ENCODE measurements at regions not wholly inside any gene's neighbourhood (a gene's known extent, or its start where the extent isn't known, plus 50 kb on each side); places are given as distances from the start of the nearest gene placed in this dataset.

DNA sequence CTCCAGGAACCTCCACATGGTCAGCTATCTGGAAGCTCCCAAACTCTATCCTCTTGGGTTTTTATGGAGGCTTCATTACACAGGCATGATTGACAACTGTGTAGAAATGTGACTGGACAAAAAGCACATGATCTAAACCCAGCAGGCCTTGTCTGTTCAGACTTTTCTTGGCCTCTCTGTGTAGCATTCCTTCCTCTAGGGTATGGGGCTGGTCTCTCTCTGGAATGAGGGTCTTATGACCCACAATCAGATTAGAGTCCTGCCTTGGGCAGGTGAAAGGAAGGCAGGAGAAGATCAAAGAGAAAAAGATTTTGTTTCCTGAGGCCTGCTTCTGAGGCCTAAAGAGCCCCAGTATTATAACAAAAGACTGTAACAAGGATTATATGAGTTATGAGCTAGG, 162.7 kb downstream of the SP3 start:
- CTCF ChIA-PET, result no interaction called here
- POLR2A ChIA-PET, result no interaction called here
- DNase-seq (ENCODE audit: low read depth, low spot score), result no peak
- TF ChIP-seq, protein P1, sequence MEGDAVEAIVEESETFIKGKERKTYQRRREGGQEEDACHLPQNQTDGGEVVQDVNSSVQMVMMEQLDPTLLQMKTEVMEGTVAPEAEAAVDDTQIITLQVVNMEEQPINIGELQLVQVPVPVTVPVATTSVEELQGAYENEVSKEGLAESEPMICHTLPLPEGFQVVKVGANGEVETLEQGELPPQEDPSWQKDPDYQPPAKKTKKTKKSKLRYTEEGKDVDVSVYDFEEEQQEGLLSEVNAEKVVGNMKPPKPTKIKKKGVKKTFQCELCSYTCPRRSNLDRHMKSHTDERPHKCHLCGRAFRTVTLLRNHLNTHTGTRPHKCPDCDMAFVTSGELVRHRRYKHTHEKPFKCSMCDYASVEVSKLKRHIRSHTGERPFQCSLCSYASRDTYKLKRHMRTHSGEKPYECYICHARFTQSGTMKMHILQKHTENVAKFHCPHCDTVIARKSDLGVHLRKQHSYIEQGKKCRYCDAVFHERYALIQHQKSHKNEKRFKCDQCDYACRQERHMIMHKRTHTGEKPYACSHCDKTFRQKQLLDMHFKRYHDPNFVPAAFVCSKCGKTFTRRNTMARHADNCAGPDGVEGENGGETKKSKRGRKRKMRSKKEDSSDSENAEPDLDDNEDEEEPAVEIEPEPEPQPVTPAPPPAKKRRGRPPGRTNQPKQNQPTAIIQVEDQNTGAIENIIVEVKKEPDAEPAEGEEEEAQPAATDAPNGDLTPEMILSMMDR (IDR thresholded peaks at IDR 0.05; ENCODE audit: insufficient read depth, low read length, missing control alignments), result no peak
- no peak overlapping the region for H3K4me3 ChIP-seq (ENCODE audit: low read depth, low read length)

DNA sequence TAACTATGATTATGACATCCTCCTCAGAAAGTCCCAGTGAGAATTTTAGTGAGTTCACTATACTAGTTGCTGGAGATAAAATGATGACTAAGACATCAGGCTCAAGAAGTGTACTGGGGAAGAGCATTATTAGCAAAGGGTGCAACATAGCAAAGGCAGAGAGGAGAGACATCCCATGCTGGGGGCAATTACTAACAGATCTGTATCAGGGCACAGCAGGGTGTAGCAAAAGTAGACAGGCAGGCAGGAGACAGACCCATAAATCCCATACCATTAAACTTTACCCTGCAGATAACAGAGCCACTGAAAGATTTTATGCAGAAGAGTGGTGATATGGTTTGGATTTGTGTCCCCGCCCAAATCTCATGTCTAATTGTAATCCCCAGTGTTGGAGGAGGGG, 161.7 kb downstream of the SP3 start:
- DNase-seq (ENCODE audit: low read depth, low spot score), result no peak
- TF ChIP-seq, protein P1 (IDR thresholded peaks at IDR 0.05; ENCODE audit: insufficient read depth, low read length, missing control alignments), result no peak
- CTCF ChIA-PET, result no interaction called here
- no peak overlapping the region for H3K4me3 ChIP-seq (ENCODE audit: low read depth, low read length)
- POLR2A ChIA-PET, result no interaction called here

DNA sequence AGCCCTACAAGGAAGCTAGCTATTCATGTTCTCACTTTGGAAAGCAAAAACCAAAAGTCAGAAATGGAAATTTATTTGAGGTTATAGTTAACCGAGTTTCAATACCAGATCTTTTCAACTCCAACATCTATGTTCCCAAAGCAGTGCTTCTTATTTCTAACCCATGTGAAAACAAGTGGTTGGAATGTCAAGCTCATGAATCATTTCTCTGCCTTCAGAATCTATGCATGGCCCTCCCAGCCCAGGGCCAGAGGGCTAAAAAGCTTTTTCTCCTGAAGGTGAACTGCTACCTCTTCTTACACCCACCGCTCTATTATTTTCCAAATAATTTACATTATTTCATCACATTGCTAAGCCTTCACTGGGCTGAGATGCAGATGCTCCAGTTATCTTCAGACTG, 158.4 kb downstream of the SP3 start:
- TF ChIP-seq, protein P1 (IDR thresholded peaks at IDR 0.05; ENCODE audit: insufficient read depth, low read length, missing control alignments), result no peak
- DNase-seq (ENCODE audit: low read depth, low spot score), result no peak
- POLR2A ChIA-PET, result no interaction called here
- CTCF ChIA-PET, result interaction anchor here (0.5 kb wide), 1 partner anchor 264 kb away, joined by 3 read pairs; no protein-coding TSS in a partner anchor
- H3K4me3 ChIP-seq (ENCODE audit: low read depth, low read length), result no peak overlapping the region

DNA sequence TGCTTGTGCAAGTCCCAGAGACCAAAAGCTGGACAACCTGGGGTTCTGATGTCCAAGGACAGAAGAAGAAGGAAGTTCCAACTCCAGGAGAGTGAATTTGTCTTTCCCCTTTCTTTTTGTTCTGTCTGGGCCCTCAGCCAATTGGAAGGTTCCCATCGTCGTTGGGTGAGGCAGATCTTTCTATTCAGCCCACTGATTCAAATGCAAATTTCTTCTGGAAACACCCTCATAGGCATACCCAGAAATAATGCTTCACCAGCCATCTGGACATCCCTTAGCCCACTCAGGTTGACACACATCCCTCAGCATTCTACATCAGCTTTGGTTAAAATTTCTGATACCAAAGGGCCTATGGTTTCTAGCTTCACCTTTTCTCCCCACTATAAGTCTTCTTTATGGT, 156.5 kb downstream of the SP3 start:
- TF ChIP-seq, protein P1 (IDR thresholded peaks at IDR 0.05; ENCODE audit: insufficient read depth, low read length, missing control alignments), result no peak
- ChIA-PET POLR2A (no interaction called here), CTCF (no interaction called here)
- no peak for DNase-seq (ENCODE audit: low read depth, low spot score)
- no peak overlapping the region for H3K4me3 ChIP-seq (ENCODE audit: low read depth, low read length)

DNA sequence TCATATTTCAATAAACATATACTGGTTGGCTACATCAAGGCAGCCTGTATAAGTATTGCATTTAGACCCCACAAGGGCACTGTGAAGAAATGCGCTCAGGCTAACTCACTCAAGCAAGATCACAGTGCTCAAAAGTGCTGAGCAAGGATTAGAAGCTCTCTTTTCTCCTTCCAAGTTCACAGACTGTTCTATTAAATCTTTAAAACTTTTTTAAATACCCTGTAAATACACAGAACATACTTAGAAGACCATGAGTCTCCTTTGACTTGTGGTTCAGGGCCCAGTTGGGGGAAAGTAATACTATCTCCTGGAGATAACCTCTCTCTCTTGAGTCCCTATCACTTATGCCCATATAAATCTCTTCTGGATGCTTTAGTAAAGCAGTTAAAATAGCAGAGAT, 152.9 kb downstream of the SP3 start:
- ChIA-PET CTCF (no interaction called here), POLR2A (no interaction called here)
- TF ChIP-seq, protein P1 (IDR thresholded peaks at IDR 0.05; ENCODE audit: insufficient read depth, low read length, missing control alignments), result no peak
- no peak for DNase-seq (ENCODE audit: low read depth, low spot score)
- no peak overlapping the region for H3K4me3 ChIP-seq (ENCODE audit: low read depth, low read length)

DNA sequence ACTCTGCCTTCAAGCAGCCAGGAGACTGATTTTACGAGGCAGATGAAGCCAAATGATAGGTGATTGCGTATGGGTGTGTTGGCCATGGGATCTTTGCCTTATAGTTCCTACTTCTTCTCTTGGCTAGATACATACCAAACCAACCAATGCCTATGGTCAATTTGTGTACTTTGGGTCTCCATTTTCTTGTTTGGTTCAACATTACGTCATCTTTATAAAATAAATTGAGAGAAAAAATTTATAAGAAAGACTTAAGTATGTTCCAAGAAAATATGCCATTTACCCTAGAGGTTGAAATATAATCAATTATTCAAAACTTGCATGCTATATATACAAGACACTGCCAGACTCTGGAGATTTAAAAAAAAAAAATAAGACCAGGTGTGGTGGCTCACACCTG, 150.9 kb downstream of the SP3 start:
- TF ChIP-seq, protein P1 (IDR thresholded peaks at IDR 0.05; ENCODE audit: insufficient read depth, low read length, missing control alignments), result no peak
- POLR2A ChIA-PET, result no interaction called here
- H3K4me3 ChIP-seq (ENCODE audit: low read depth, low read length), result no peak overlapping the region
- DNase-seq (ENCODE audit: low read depth, low spot score), result no peak
- CTCF ChIA-PET, result no interaction called here

Data from AG04449 (cell line).